GM23338 (cell line): ENCODE measurements at regions not wholly inside any gene's neighbourhood (a gene's known extent, or its start where the extent isn't known, plus 50 kb on each side); places are given as distances from the start of the nearest gene placed in this dataset.

Source experiments
- ATAC-seq: fragments of 200-7000 bp; cut with Tn5 transposase; 3 replicates; pipeline ENCODE4 v1.9.1; 2020
- DNase-seq: peaks from one replicate; pipeline ENCODE4 v3.0.0-alpha.2; 2015; ENCODE audit warnings: low spot score
- H2AFZ ChIP-seq: fragments of 200-600 bp; sonication (generic); 2 replicates; pipeline ENCODE4 v1.8.0; 2016; ENCODE audit warnings: antibody characterized with exemption, mild to moderate bottlenecking, moderate library complexity
- H3F3A ChIP-seq: fragments of 200-600 bp; sonication (generic); replicated peaks from 2 replicates; pipeline ENCODE4 v1.8.0; 2017; ENCODE audit warnings: antibody characterized with exemption, mixed run types, low read depth
- H3K27ac ChIP-seq: fragments of 200-600 bp; sonication (generic); 2 replicates; pipeline ENCODE4 v1.6.1; 2016; ENCODE audit warnings: low read depth
- H3K27me3 ChIP-seq: fragments of 200-600 bp; sonication (generic); 2 replicates; pipeline ENCODE4 v1.8.0; 2016; ENCODE audit warnings: mild to moderate bottlenecking, mixed run types, moderate library complexity; ENCODE audit not compliant: insufficient read depth
- H3K36me3 ChIP-seq: fragments of 200-600 bp; sonication (generic); 2 replicates; pipeline ENCODE4 v1.8.0; 2016; ENCODE audit warnings: mild to moderate bottlenecking; ENCODE audit not compliant: insufficient read depth
- H3K4me1 ChIP-seq: fragments of 200-600 bp; sonication (generic); 2 replicates; pipeline ENCODE4 v1.8.0; 2016; ENCODE audit warnings: mild to moderate bottlenecking, moderate library complexity; ENCODE audit not compliant: insufficient read depth
- H3K4me2 ChIP-seq: fragments of 200-600 bp; sonication (generic); 2 replicates; pipeline ENCODE4 v1.7.1; 2017; ENCODE audit warnings: mixed run types
- H3K4me3 ChIP-seq: fragments of 200-600 bp; sonication (generic); 2 replicates; pipeline ENCODE4 v1.6.1; 2016; ENCODE audit warnings: mixed run types
- H3K79me2 ChIP-seq: fragments of 200-600 bp; sonication (generic); replicated peaks from 2 replicates; pipeline ENCODE4 v1.8.0; 2017; ENCODE audit warnings: mild to moderate bottlenecking; ENCODE audit not compliant: insufficient read depth
- H3K9me2 ChIP-seq: fragments of 200-600 bp; sonication (generic); 2 replicates; pipeline ENCODE4 v1.8.0; 2017; ENCODE audit not compliant: insufficient read depth
- H4K20me1 ChIP-seq: fragments of 200-600 bp; sonication (generic); replicated peaks from 2 replicates; pipeline ENCODE4 v1.8.0; 2017; ENCODE audit warnings: mild to moderate bottlenecking; ENCODE audit not compliant: insufficient read depth
- H3K27ac Mint-ChIP-seq: 2 replicates; pipeline ENCODE4 v1.8.0; 2020; ENCODE audit warnings: inconsistent platforms, mild to moderate bottlenecking, moderate library complexity, mixed read lengths
- H3K27me3 Mint-ChIP-seq: 3 replicates; pipeline ENCODE4 v1.8.0; 2022; ENCODE audit warnings: low read depth, mild to moderate bottlenecking, moderate library complexity, mixed read lengths, inconsistent platforms; ENCODE audit not compliant: insufficient read depth, poor library complexity
- H3K36me3 Mint-ChIP-seq: 3 replicates; pipeline ENCODE4 v1.8.0; 2021; ENCODE audit warnings: low read depth, mild to moderate bottlenecking, inconsistent platforms, moderate library complexity, mixed read lengths
- H3K4me1 Mint-ChIP-seq: 3 replicates; pipeline ENCODE4 v1.8.0; 2020; ENCODE audit warnings: mild to moderate bottlenecking, inconsistent platforms, mixed read lengths
- H3K4me3 Mint-ChIP-seq: 3 replicates; pipeline ENCODE4 v1.8.0; 2021; ENCODE audit warnings: moderate library complexity, mild to moderate bottlenecking, inconsistent platforms, mixed read lengths
- H3K9me3 Mint-ChIP-seq: 3 replicates; pipeline ENCODE4 v1.8.0; 2020; ENCODE audit warnings: moderate library complexity, mild to moderate bottlenecking, inconsistent platforms, mixed read lengths
- CREB1 ChIP-seq: fragments of 250-450 bp; sonication (Bioruptor Pico); IDR thresholded peaks from 2 replicates; pipeline ENCODE4 v1.5.0; 2020; ENCODE audit warnings: low read depth, mild to moderate bottlenecking, moderate library complexity
- EZH2 ChIP-seq: fragments of 200-600 bp; sonication (generic); IDR thresholded peaks from one replicate; pipeline ENCODE4 v1.8.0; 2017; ENCODE audit warnings: antibody characterized with exemption, mild to moderate bottlenecking, low read depth; ENCODE audit not compliant: unreplicated experiment
- EZH2phosphoT487 ChIP-seq: fragments of 200-600 bp; sonication (generic); IDR thresholded peaks from one replicate; pipeline ENCODE4 v1.8.1; 2018; ENCODE audit warnings: antibody characterized with exemption; ENCODE audit not compliant: unreplicated experiment
- JUNB ChIP-seq: IDR thresholded peaks from one replicate; pipeline ENCODE4 v1.6.1; 2016; ENCODE audit warnings: antibody characterized with exemption; ENCODE audit not compliant: unreplicated experiment
- NANOG ChIP-seq: IDR thresholded peaks from 2 replicates; pipeline ENCODE4 v1.6.1; 2016; ENCODE audit warnings: antibody characterized with exemption, borderline replicate concordance
- POLR2AphosphoS5 ChIP-seq: IDR thresholded peaks from 2 replicates; pipeline ENCODE4 v1.6.1; 2016; ENCODE audit warnings: antibody characterized with exemption, low read depth
- STAT1 ChIP-seq: IDR thresholded peaks from one replicate; pipeline ENCODE4 v1.6.1; 2016; ENCODE audit warnings: antibody characterized with exemption; ENCODE audit not compliant: unreplicated experiment
- ZNF114 ChIP-seq: fragments of 250-450 bp; sonication (Bioruptor Pico); IDR thresholded peaks from 2 replicates; pipeline ENCODE4 v1.5.0; 2020; ENCODE audit warnings: mild to moderate bottlenecking, moderate library complexity
- ZNF331 ChIP-seq: fragments of 250-450 bp; sonication (Bioruptor Pico); IDR thresholded peaks from 2 replicates; pipeline ENCODE4 v1.5.0; 2020; ENCODE audit warnings: low read depth, mild to moderate bottlenecking, moderate library complexity
- TF ChIP-seq, protein P1 (sequence below), 2 experiments: fragments of 200-600 bp in 1 of 2; sonication (generic) in 1 of 2; conservative IDR thresholded peaks; 2 replicates each; pipeline versions ENCODE4 v1.5.1 to v1.6.1; 2016 to 2017; ENCODE audit warnings: antibody characterized with exemption in 2 of 2, low read depth in 2 of 2, mild to moderate bottlenecking in 2 of 2, moderate library complexity in 1 of 2
- TF ChIP-seq, protein P2 (sequence below): IDR thresholded peaks from 2 replicates; pipeline ENCODE4 v1.6.1; 2016; ENCODE audit warnings: antibody characterized with exemption
- TF ChIP-seq, protein P3 (sequence below): fragments of 250-450 bp; sonication (Bioruptor Pico); IDR thresholded peaks from 2 replicates; pipeline ENCODE4 v1.5.0; 2020; ENCODE audit warnings: mild to moderate bottlenecking, moderate library complexity
- TF ChIP-seq, protein P4 (sequence below): IDR thresholded peaks from one replicate; pipeline ENCODE4 v1.6.1; 2018; ENCODE audit warnings: antibody characterized with exemption; ENCODE audit not compliant: unreplicated experiment

DNA sequence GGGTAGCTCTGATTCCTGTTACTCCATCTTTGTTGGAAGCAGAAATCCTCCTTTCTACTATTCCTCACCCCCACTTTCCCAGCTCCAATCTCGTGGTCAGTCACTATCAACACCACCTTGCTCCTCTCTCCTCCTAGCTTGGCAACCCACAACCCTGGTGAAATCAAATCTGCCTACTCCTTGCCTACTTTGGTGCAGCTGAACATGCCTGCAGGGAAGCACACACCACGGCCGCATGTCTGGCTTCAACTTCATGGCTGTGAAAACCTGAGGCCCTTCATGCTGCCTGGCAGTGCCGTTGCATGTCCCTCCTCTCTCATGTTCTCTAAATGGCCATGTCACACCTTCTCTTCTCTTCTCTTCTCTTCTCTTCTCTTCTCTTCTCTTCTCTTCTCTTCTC, 112.4 kb upstream of the FOXA2 start:
- H3K36me3 Mint-ChIP-seq: no peaks in the 10 kb centered on the region

More for the DNA sequence above, 112.4 kb upstream of the FOXA2 start:
- H3K4me1 ChIP-seq: no peaks in the 10 kb centered on the region; the same call in 1 of the 2 replicates
- no peak for ATAC-seq
- no peak overlapping the region for H3K4me2 ChIP-seq
- DNase-seq: no peak
- H3K4me1 Mint-ChIP-seq: no peaks in the 10 kb centered on the region
- no peak overlapping the region for H3K4me3 Mint-ChIP-seq
- H3K27me3 Mint-ChIP-seq: peaks cover 3% of the 10 kb centered on the region
- no peaks in the 10 kb centered on the region for H4K20me1 ChIP-seq
- H3K27me3 ChIP-seq: no peaks in the 10 kb centered on the region
- peaks cover 2% of the 10 kb centered on the region; the same call in 1 of the 3 replicates for H3K9me3 Mint-ChIP-seq
- 0 out of 2 replicates have a peak, but pooled peaks cover 6% of the 10 kb centered on the region for H3K9me2 ChIP-seq
- TF ChIP-seq EZH2phosphoT487 (no peak), NANOG (no peak), ZNF114 (CRISPR knock-in tag) (no peak), POLR2AphosphoS5 (no peak), CREB1 (no peak), STAT1 (no peak), EZH2 (no peak), ZNF331 (CRISPR knock-in tag) (no peak), JUNB (no peak)
- TF ChIP-seq, protein P1, sequence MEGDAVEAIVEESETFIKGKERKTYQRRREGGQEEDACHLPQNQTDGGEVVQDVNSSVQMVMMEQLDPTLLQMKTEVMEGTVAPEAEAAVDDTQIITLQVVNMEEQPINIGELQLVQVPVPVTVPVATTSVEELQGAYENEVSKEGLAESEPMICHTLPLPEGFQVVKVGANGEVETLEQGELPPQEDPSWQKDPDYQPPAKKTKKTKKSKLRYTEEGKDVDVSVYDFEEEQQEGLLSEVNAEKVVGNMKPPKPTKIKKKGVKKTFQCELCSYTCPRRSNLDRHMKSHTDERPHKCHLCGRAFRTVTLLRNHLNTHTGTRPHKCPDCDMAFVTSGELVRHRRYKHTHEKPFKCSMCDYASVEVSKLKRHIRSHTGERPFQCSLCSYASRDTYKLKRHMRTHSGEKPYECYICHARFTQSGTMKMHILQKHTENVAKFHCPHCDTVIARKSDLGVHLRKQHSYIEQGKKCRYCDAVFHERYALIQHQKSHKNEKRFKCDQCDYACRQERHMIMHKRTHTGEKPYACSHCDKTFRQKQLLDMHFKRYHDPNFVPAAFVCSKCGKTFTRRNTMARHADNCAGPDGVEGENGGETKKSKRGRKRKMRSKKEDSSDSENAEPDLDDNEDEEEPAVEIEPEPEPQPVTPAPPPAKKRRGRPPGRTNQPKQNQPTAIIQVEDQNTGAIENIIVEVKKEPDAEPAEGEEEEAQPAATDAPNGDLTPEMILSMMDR (conservative IDR thresholded peaks at IDR 0.05; ENCODE audit: low read depth in 2 of 2): no peak
- TF ChIP-seq, protein P2, sequence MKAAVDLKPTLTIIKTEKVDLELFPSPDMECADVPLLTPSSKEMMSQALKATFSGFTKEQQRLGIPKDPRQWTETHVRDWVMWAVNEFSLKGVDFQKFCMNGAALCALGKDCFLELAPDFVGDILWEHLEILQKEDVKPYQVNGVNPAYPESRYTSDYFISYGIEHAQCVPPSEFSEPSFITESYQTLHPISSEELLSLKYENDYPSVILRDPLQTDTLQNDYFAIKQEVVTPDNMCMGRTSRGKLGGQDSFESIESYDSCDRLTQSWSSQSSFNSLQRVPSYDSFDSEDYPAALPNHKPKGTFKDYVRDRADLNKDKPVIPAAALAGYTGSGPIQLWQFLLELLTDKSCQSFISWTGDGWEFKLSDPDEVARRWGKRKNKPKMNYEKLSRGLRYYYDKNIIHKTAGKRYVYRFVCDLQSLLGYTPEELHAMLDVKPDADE: no peak
- TF ChIP-seq, protein P3, sequence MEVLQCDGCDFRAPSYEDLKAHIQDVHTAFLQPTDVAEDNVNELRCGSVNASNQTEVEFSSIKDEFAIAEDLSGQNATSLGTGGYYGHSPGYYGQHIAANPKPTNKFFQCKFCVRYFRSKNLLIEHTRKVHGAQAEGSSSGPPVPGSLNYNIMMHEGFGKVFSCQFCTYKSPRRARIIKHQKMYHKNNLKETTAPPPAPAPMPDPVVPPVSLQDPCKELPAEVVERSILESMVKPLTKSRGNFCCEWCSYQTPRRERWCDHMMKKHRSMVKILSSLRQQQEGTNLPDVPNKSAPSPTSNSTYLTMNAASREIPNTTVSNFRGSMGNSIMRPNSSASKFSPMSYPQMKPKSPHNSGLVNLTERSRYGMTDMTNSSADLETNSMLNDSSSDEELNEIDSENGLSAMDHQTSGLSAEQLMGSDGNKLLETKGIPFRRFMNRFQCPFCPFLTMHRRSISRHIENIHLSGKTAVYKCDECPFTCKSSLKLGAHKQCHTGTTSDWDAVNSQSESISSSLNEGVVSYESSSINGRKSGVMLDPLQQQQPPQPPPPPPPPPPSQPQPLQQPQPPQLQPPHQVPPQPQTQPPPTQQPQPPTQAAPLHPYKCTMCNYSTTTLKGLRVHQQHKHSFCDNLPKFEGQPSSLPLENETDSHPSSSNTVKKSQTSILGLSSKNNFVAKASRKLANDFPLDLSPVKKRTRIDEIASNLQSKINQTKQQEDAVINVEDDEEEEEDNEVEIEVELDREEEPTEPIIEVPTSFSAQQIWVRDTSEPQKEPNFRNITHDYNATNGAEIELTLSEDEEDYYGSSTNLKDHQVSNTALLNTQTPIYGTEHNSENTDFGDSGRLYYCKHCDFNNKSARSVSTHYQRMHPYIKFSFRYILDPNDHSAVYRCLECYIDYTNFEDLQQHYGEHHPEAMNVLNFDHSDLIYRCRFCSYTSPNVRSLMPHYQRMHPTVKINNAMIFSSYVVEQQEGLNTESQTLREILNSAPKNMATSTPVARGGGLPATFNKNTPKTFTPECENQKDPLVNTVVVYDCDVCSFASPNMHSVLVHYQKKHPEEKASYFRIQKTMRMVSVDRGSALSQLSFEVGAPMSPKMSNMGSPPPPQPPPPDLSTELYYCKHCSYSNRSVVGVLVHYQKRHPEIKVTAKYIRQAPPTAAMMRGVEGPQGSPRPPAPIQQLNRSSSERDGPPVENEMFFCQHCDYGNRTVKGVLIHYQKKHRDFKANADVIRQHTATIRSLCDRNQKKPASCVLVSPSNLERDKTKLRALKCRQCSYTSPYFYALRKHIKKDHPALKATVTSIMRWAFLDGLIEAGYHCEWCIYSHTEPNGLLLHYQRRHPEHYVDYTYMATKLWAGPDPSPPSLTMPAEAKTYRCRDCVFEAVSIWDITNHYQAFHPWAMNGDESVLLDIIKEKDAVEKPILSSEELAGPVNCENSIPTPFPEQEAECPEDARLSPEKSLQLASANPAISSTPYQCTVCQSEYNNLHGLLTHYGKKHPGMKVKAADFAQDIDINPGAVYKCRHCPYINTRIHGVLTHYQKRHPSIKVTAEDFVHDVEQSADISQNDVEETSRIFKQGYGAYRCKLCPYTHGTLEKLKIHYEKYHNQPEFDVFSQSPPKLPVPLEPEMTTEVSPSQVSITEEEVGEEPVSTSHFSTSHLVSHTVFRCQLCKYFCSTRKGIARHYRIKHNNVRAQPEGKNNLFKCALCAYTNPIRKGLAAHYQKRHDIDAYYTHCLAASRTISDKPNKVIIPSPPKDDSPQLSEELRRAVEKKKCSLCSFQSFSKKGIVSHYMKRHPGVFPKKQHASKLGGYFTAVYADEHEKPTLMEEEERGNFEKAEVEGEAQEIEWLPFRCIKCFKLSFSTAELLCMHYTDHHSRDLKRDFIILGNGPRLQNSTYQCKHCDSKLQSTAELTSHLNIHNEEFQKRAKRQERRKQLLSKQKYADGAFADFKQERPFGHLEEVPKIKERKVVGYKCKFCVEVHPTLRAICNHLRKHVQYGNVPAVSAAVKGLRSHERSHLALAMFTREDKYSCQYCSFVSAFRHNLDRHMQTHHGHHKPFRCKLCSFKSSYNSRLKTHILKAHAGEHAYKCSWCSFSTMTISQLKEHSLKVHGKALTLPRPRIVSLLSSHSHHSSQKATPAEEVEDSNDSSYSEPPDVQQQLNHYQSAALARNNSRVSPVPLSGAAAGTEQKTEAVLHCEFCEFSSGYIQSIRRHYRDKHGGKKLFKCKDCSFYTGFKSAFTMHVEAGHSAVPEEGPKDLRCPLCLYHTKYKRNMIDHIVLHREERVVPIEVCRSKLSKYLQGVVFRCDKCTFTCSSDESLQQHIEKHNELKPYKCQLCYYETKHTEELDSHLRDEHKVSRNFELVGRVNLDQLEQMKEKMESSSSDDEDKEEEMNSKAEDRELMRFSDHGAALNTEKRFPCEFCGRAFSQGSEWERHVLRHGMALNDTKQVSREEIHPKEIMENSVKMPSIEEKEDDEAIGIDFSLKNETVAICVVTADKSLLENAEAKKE (CRISPR knock-in tag): no peak
- TF ChIP-seq, protein P4, sequence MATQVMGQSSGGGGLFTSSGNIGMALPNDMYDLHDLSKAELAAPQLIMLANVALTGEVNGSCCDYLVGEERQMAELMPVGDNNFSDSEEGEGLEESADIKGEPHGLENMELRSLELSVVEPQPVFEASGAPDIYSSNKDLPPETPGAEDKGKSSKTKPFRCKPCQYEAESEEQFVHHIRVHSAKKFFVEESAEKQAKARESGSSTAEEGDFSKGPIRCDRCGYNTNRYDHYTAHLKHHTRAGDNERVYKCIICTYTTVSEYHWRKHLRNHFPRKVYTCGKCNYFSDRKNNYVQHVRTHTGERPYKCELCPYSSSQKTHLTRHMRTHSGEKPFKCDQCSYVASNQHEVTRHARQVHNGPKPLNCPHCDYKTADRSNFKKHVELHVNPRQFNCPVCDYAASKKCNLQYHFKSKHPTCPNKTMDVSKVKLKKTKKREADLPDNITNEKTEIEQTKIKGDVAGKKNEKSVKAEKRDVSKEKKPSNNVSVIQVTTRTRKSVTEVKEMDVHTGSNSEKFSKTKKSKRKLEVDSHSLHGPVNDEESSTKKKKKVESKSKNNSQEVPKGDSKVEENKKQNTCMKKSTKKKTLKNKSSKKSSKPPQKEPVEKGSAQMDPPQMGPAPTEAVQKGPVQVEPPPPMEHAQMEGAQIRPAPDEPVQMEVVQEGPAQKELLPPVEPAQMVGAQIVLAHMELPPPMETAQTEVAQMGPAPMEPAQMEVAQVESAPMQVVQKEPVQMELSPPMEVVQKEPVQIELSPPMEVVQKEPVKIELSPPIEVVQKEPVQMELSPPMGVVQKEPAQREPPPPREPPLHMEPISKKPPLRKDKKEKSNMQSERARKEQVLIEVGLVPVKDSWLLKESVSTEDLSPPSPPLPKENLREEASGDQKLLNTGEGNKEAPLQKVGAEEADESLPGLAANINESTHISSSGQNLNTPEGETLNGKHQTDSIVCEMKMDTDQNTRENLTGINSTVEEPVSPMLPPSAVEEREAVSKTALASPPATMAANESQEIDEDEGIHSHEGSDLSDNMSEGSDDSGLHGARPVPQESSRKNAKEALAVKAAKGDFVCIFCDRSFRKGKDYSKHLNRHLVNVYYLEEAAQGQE: no peak
- no peak overlapping the region for H2AFZ ChIP-seq
- H3K27ac Mint-ChIP-seq: no peak overlapping the region
- H3K4me3 ChIP-seq: no peak overlapping the region
- no peaks in the 10 kb centered on the region for H3K79me2 ChIP-seq
- H3K36me3 ChIP-seq: no peaks in the 10 kb centered on the region
- no peaks in the 10 kb centered on the region for H3F3A ChIP-seq
- H3K27ac ChIP-seq: no peak overlapping the region
